WTC11 (cell line): ENCODE measurements at regions not wholly inside any gene's neighbourhood (a gene's known extent, or its start where the extent isn't known, plus 50 kb on each side); places are given as distances from the start of the nearest gene placed in this dataset.

Experiments
- ATAC-seq: fragments of 200-7000 bp; cut with Tn5 transposase; 2 replicates; pipeline ENCODE4 v1.10.0; 2021; ENCODE audit warnings: mild to moderate bottlenecking, moderate library complexity
- CTCF ChIA-PET: fragments of 300-600 bp; sonication (Branson Sonifier 250); formaldehyde crosslinking; loops from one replicate; lab custom pipeline; 2021; ENCODE audit warnings: antibody characterized with exemption; lab: Charles Lee
- POLR2A ChIA-PET: fragments of 350-600 bp; sonication (Branson Sonifier 250); formaldehyde crosslinking; loops from one replicate; lab custom pipeline; 2021; ENCODE audit warnings: antibody characterized with exemption; lab: Charles Lee
- DNase-seq: peaks from one replicate; pipeline ENCODE4 v3.0.0; 2021; ENCODE audit warnings: low spot score
- H3K27ac Mint-ChIP-seq: 2 replicates; pipeline ENCODE4 v1.8.0; 2021; ENCODE audit warnings: mixed read lengths
- H3K27me3 Mint-ChIP-seq: 2 replicates; pipeline ENCODE4 v1.8.0; 2021; ENCODE audit warnings: low read depth, mild to moderate bottlenecking, moderate library complexity, mixed read lengths
- H3K36me3 Mint-ChIP-seq: 2 replicates; pipeline ENCODE4 v1.8.0; 2021; ENCODE audit warnings: mixed read lengths
- H3K4me1 Mint-ChIP-seq: 2 replicates; pipeline ENCODE4 v1.8.0; 2022; ENCODE audit warnings: mixed read lengths
- H3K4me3 Mint-ChIP-seq: 2 replicates; pipeline ENCODE4 v1.8.0; 2021; ENCODE audit warnings: mild to moderate bottlenecking, moderate library complexity, mixed read lengths
- H3K9me3 Mint-ChIP-seq: 2 replicates; pipeline ENCODE4 v1.8.0; 2021; ENCODE audit warnings: mixed read lengths
- ETV6 ChIP-seq: sonication (generic); formaldehyde crosslinking; IDR thresholded peaks from 2 replicates; pipeline ENCODE4 v1.8.1; 2022; ENCODE audit warnings: mild to moderate bottlenecking, missing genetic modification reagents
- FOXP1 ChIP-seq: sonication (generic); formaldehyde crosslinking; IDR thresholded peaks from 2 replicates; pipeline ENCODE4 v1.8.0; 2022; ENCODE audit warnings: missing genetic modification reagents, mild to moderate bottlenecking, moderate library complexity, borderline replicate concordance
- GABPB1 ChIP-seq: sonication (generic); formaldehyde crosslinking; IDR thresholded peaks from 2 replicates; pipeline ENCODE4 v1.8.1; 2023; ENCODE audit warnings: mild to moderate bottlenecking, missing genetic modification reagents
- GRHL2 ChIP-seq: fragments of 250-450 bp; sonication (Bioruptor Pico); IDR thresholded peaks from 2 replicates; pipeline ENCODE4 v1.8.0; 2022; ENCODE audit warnings: mild to moderate bottlenecking, moderate library complexity; ENCODE audit not compliant: insufficient replicate concordance, severe bottlenecking
- IRF2 ChIP-seq: sonication (generic); formaldehyde crosslinking; IDR thresholded peaks from 2 replicates; pipeline ENCODE4 v1.8.0; 2022; ENCODE audit warnings: low read depth, missing genetic modification reagents, borderline replicate concordance
- NR2C2 ChIP-seq: sonication (generic); formaldehyde crosslinking; IDR thresholded peaks from 2 replicates; pipeline ENCODE4 v1.8.0; 2022; ENCODE audit warnings: mild to moderate bottlenecking, missing genetic modification reagents
- OVOL2 ChIP-seq: fragments of 250-450 bp; sonication (Bioruptor Pico); IDR thresholded peaks from 2 replicates; pipeline ENCODE4 v1.9.0; 2021; ENCODE audit warnings: mild to moderate bottlenecking, borderline replicate concordance
- RELA ChIP-seq: sonication (generic); formaldehyde crosslinking; IDR thresholded peaks from 2 replicates; pipeline ENCODE4 v1.8.1; 2022; ENCODE audit warnings: missing genetic modification reagents, mild to moderate bottlenecking, borderline replicate concordance
- SOX15 ChIP-seq: fragments of 250-450 bp; sonication (Bioruptor Pico); IDR thresholded peaks from 2 replicates; pipeline ENCODE4 v1.9.0; 2021; ENCODE audit warnings: mild to moderate bottlenecking
- TEAD1 ChIP-seq: sonication (generic); formaldehyde crosslinking; IDR thresholded peaks from 2 replicates; pipeline ENCODE4 v1.8.0; 2022; ENCODE audit warnings: mild to moderate bottlenecking, missing genetic modification reagents
- TEAD4 ChIP-seq: sonication (generic); formaldehyde crosslinking; IDR thresholded peaks from 2 replicates; pipeline ENCODE4 v1.8.0; 2022; ENCODE audit warnings: mild to moderate bottlenecking, missing genetic modification reagents
- ZNF263 ChIP-seq: sonication (generic); formaldehyde crosslinking; IDR thresholded peaks from 2 replicates; pipeline ENCODE4 v1.8.1; 2022; ENCODE audit warnings: low read depth, mild to moderate bottlenecking, moderate library complexity, missing genetic modification reagents
- ZNF317 ChIP-seq: sonication (generic); formaldehyde crosslinking; IDR thresholded peaks from 2 replicates; pipeline ENCODE4 v1.8.1; 2023; ENCODE audit warnings: low read depth, mild to moderate bottlenecking, moderate library complexity, missing genetic modification reagents, borderline replicate concordance
- ZNF671 ChIP-seq: fragments of 250-450 bp; sonication (Bioruptor Pico); IDR thresholded peaks from 2 replicates; pipeline ENCODE4 v1.8.0; 2021; ENCODE audit warnings: mild to moderate bottlenecking
- TF ChIP-seq, protein P1 (sequence below): sonication (generic); formaldehyde crosslinking; IDR thresholded peaks from 2 replicates; pipeline ENCODE4 v1.8.1; 2023; ENCODE audit warnings: mild to moderate bottlenecking, moderate library complexity, missing genetic modification reagents
- TF ChIP-seq, protein P2 (sequence below): sonication (generic); formaldehyde crosslinking; conservative IDR thresholded peaks from 2 replicates; pipeline ENCODE4 v1.8.1; 2023; ENCODE audit warnings: mild to moderate bottlenecking, low read depth, missing genetic modification reagents, moderate library complexity
- TF ChIP-seq, protein P3 (sequence below): sonication (generic); formaldehyde crosslinking; IDR thresholded peaks from 2 replicates; pipeline ENCODE4 v1.8.1; 2023; ENCODE audit warnings: mild to moderate bottlenecking, missing genetic modification reagents, moderate library complexity
- TF ChIP-seq, protein P4 (sequence below): sonication (generic); formaldehyde crosslinking; IDR thresholded peaks from 2 replicates; pipeline ENCODE4 v1.8.1; 2022; ENCODE audit warnings: low read depth, missing genetic modification reagents, borderline replicate concordance
- TF ChIP-seq, protein P5 (sequence below): fragments of 250-450 bp; sonication (Bioruptor Pico); IDR thresholded peaks from 2 replicates; pipeline ENCODE4 v2.1.2; 2022; ENCODE audit warnings: mild to moderate bottlenecking, moderate library complexity
- TF ChIP-seq, protein P6 (sequence below): sonication (generic); formaldehyde crosslinking; IDR thresholded peaks from 2 replicates; pipeline ENCODE4 v1.8.1; 2022; ENCODE audit warnings: mild to moderate bottlenecking, missing genetic modification reagents, moderate library complexity, borderline replicate concordance

DNA sequence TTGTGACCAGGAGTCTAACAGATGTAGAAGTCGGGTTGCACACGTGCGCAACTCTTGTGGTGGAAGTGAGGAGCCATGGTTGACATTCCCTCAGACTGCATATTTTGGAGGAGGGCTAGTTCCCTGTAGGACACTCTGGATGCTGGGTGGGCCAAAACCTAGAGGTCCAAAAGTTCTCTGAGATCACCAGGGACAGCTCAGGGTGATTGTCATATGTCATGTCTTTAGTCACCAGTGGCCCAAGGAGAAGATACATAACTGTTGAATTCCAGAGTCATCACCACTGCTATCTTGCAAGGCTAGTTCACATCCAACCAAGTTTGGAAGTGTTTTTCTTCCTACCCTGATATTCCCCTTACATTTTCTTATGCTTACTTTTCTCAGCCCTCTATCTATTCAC lies 95.2 kb upstream of the C3orf80 start (continued):
- TF ChIP-seq FOXP1 (CRISPR knock-in tag) (no peak), GABPB1 (CRISPR knock-in tag) (no peak), ZNF263 (CRISPR knock-in tag) (no peak), IRF2 (CRISPR knock-in tag) (no peak)
- TF ChIP-seq, protein P1, sequence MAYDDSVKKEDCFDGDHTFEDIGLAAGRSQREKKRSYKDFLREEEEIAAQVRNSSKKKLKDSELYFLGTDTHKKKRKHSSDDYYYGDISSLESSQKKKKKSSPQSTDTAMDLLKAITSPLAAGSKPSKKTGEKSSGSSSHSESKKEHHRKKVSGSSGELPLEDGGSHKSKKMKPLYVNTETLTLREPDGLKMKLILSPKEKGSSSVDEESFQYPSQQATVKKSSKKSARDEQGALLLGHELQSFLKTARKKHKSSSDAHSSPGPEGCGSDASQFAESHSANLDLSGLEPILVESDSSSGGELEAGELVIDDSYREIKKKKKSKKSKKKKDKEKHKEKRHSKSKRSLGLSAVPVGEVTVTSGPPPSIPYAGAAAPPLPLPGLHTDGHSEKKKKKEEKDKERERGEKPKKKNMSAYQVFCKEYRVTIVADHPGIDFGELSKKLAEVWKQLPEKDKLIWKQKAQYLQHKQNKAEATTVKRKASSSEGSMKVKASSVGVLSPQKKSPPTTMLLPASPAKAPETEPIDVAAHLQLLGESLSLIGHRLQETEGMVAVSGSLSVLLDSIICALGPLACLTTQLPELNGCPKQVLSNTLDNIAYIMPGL: no peak
- TF ChIP-seq, all 79 proteins: peak for 0

DNA sequence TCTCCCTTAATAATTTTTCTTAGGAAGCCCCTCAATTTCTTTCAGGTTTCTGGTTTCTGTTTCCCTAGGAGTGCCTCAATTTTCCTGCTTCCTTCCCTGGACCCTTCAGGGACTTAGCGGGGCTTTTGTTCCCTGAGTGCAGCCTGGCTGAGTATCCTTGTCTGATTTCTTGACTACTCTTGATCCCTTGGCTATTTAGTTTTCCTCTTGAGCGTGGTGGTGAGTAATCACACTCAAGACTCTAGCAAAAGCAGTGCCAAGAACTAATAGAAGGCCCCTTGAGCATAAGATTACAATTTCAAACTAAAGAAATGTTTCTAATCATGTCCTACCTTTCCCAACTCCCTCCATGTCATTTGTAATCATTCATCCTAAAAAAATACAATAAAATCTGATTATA lies 94.3 kb upstream of the C3orf80 start:
- POLR2A ChIA-PET: no interaction called here
- TF ChIP-seq OVOL2 (CRISPR knock-in tag) (no peak), ZNF317 (CRISPR knock-in tag) (no peak), TEAD4 (no peak), GRHL2 (CRISPR knock-in tag) (no peak), ETV6 (no peak), GABPB1 (CRISPR knock-in tag) (no peak), SOX15 (CRISPR knock-in tag) (no peak), NR2C2 (no peak), TEAD1 (no peak), ZNF263 (CRISPR knock-in tag) (no peak), RELA (no peak), ZNF671 (CRISPR knock-in tag) (no peak)
- TF ChIP-seq, protein P2, sequence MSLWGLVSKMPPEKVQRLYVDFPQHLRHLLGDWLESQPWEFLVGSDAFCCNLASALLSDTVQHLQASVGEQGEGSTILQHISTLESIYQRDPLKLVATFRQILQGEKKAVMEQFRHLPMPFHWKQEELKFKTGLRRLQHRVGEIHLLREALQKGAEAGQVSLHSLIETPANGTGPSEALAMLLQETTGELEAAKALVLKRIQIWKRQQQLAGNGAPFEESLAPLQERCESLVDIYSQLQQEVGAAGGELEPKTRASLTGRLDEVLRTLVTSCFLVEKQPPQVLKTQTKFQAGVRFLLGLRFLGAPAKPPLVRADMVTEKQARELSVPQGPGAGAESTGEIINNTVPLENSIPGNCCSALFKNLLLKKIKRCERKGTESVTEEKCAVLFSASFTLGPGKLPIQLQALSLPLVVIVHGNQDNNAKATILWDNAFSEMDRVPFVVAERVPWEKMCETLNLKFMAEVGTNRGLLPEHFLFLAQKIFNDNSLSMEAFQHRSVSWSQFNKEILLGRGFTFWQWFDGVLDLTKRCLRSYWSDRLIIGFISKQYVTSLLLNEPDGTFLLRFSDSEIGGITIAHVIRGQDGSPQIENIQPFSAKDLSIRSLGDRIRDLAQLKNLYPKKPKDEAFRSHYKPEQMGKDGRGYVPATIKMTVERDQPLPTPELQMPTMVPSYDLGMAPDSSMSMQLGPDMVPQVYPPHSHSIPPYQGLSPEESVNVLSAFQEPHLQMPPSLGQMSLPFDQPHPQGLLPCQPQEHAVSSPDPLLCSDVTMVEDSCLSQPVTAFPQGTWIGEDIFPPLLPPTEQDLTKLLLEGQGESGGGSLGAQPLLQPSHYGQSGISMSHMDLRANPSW: no peak
- TF ChIP-seq, protein P3, sequence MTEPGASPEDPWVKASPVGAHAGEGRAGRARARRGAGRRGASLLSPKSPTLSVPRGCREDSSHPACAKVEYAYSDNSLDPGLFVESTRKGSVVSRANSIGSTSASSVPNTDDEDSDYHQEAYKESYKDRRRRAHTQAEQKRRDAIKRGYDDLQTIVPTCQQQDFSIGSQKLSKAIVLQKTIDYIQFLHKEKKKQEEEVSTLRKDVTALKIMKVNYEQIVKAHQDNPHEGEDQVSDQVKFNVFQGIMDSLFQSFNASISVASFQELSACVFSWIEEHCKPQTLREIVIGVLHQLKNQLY: no peak
- TF ChIP-seq, protein P4, sequence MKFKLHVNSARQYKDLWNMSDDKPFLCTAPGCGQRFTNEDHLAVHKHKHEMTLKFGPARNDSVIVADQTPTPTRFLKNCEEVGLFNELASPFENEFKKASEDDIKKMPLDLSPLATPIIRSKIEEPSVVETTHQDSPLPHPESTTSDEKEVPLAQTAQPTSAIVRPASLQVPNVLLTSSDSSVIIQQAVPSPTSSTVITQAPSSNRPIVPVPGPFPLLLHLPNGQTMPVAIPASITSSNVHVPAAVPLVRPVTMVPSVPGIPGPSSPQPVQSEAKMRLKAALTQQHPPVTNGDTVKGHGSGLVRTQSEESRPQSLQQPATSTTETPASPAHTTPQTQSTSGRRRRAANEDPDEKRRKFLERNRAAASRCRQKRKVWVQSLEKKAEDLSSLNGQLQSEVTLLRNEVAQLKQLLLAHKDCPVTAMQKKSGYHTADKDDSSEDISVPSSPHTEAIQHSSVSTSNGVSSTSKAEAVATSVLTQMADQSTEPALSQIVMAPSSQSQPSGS (CRISPR knock-in tag): no peak
- TF ChIP-seq, protein P5, sequence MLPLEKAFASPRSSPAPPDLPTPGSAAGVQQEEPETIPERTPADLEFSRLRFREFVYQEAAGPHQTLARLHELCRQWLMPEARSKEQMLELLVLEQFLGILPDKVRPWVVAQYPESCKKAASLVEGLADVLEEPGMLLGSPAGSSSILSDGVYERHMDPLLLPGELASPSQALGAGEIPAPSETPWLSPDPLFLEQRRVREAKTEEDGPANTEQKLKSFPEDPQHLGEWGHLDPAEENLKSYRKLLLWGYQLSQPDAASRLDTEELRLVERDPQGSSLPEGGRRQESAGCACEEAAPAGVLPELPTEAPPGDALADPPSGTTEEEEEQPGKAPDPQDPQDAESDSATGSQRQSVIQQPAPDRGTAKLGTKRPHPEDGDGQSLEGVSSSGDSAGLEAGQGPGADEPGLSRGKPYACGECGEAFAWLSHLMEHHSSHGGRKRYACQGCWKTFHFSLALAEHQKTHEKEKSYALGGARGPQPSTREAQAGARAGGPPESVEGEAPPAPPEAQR: no peak
- TF ChIP-seq, protein P6, sequence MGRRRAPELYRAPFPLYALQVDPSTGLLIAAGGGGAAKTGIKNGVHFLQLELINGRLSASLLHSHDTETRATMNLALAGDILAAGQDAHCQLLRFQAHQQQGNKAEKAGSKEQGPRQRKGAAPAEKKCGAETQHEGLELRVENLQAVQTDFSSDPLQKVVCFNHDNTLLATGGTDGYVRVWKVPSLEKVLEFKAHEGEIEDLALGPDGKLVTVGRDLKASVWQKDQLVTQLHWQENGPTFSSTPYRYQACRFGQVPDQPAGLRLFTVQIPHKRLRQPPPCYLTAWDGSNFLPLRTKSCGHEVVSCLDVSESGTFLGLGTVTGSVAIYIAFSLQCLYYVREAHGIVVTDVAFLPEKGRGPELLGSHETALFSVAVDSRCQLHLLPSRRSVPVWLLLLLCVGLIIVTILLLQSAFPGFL (CRISPR knock-in tag): no peak
- CTCF ChIA-PET: no interaction called here
- H3K27me3 Mint-ChIP-seq: no peaks in the 10 kb centered on the region
- DNase-seq: no peak
- H3K27ac Mint-ChIP-seq: no peak overlapping the region
- peaks cover 7% of the 10 kb centered on the region; the same call in 1 of the 2 replicates for H3K4me1 Mint-ChIP-seq
- H3K36me3 Mint-ChIP-seq: no peaks in the 10 kb centered on the region
- no peak overlapping the region for H3K4me3 Mint-ChIP-seq
- no peaks in the 10 kb centered on the region for H3K9me3 Mint-ChIP-seq
- no peak for ATAC-seq
